ENCODE measurements at regions not wholly inside any gene's neighbourhood (a gene's known extent, or its start where the extent isn't known, plus 50 kb on each side); places are given as distances from the start of the nearest gene placed in this dataset.
A peak's percentile ranks its signal among the peaks of the same experiment; 100 is the strongest.

DNA sequence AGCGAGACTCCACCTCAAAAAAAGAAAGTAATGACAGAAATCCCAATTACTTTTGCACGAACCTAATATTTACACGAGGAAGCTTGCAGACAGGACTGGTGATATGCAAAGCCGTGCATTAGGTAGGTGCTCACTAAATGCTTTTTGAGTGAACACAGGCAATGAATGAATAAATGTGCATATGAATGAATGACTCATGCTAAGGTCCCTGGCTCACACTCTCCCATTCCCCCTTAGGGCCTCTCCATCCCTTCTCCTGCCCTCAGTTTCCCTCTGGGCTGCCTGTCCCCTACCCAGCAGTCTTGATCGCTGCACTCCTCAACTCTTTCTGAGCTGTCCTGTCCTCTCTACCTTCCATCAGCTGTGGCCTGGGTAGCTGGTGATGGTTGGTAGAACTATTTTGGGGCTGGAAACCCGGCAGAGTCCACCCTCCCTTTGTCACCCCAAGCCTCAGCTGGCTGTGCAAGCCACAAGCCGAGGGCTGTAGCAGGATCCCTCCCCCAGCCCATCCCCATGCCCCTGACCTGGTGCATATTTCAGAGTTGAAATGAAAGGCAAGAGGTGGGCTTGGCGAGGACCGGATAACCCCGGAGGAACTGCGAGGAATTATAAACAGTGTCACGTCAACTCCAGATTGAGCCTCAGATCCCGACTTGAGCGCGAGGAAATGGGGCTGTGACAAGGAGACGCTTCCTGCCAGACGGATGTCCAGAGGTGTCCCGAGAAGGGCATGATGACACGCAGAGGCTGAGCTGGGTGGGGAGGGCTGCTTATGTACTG is 191.7 kb upstream of the GSC start:
- intact Hi-C loops (cut with DNase I; ENCODE audit: low total_unique reads), result no loop called here
- whole genome bisulfite sequencing, 2 donors, result 55 to 85% methylated on average over 14 to 19 of the region's 19 CpGs
- no peak overlapping the region for H3K27ac ChIP-seq
- TF ChIP-seq, protein P1, sequence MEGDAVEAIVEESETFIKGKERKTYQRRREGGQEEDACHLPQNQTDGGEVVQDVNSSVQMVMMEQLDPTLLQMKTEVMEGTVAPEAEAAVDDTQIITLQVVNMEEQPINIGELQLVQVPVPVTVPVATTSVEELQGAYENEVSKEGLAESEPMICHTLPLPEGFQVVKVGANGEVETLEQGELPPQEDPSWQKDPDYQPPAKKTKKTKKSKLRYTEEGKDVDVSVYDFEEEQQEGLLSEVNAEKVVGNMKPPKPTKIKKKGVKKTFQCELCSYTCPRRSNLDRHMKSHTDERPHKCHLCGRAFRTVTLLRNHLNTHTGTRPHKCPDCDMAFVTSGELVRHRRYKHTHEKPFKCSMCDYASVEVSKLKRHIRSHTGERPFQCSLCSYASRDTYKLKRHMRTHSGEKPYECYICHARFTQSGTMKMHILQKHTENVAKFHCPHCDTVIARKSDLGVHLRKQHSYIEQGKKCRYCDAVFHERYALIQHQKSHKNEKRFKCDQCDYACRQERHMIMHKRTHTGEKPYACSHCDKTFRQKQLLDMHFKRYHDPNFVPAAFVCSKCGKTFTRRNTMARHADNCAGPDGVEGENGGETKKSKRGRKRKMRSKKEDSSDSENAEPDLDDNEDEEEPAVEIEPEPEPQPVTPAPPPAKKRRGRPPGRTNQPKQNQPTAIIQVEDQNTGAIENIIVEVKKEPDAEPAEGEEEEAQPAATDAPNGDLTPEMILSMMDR (IDR thresholded peaks at IDR 0.05), result no peak
- no peak for TF ChIP-seq POLR2A (IDR thresholded peaks at IDR 0.05)
- H3K9me3 ChIP-seq, result no peaks in the 10 kb centered on the region
- no peaks in the 10 kb centered on the region for H3K27me3 ChIP-seq
- H3K4me3 ChIP-seq, result no peak overlapping the region
- H3K4me1 ChIP-seq, result no peaks in the 10 kb centered on the region
- DNase-seq, result no peak
- no peaks in the 10 kb centered on the region for H3K36me3 ChIP-seq (ENCODE audit: low read depth, missing control alignments)

DNA sequence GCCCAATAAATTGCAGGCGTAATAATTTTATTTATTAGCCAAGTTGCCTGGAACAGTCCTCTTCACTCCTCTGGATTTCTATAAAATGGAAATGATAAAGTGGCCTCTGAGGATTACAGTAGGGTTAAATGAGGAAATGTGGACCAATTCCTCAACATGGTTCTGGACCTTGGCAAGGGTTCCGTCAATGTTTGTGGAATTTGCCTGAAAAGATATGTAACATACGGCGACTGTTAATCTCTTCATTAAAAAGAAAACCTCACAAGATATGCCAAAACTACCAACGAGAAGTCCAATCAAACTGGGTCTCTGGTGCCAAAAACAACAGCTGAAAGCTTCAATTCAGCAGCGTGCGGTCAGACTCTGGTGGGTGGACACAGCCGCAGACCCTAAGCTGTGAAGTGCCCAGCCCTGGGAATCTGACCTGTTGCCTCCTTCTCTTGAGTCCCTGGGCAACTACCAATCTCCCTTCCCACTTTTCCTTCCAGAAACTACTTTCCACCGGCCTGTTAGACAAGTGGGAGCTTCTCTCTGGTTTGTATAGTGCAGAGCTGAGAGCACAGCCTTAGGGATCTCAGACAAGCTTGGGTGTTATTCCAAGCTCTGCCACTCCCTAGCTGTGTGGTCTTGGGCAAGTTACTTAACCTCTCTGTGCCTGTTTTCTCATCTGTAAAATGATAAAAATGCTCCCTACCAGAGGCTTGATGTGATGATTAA is 190.5 kb upstream of the GSC start:
- Histone ChIP-seq H3K4me1 (no peaks in the 10 kb centered on the region), H3K9me3 (no peaks in the 10 kb centered on the region), H3K36me3 (ENCODE audit: low read depth, missing control alignments) (no peaks in the 10 kb centered on the region), H3K4me3 (no peak overlapping the region), H3K27ac (no peak overlapping the region), H3K27me3 (no peaks in the 10 kb centered on the region)
- intact Hi-C loops (cut with DNase I; ENCODE audit: low total_unique reads), result no loop called here
- WGBS, 2 donors, result 54 to 58% methylated on average over 9 of the region's 9 CpGs
- TF ChIP-seq POLR2A (IDR thresholded peaks at IDR 0.05), result no peak
- TF ChIP-seq, protein P1 (IDR thresholded peaks at IDR 0.05), result no peak
- DNase-seq, result no peak

DNA sequence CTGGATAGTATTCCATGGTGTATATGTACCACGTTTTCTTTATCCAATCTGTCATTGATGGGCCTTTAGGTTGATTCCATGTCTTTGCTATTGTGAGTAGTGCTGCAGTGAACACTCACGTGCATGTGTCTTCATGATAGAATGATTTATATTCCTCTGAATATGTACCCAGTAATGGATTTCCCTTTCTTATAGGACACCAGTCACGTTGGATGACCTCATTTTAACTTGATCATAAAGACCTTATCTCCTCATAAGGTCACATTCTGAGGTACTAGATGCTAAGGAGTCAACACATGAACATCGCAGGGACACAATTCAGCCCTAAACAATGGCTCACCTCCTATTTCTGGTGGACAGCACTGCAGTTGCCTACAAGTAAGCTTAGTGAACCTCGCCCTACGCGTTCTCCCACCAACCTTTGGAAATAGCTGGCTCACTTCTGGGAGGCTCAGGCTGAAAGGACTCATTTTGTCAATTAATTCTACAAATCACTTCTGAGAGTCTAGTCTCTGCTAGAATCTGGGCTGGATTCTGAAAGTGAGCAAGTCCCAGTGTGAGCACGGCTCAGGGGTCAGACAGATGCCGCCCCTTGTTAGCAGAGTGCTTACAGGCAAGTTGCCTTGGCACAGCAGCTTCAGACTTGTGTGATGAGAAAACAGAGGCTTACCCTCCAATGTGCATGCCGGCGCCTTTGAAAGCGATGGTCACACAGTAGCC is 183.8 kb upstream of the GSC start:
- intact Hi-C loops (cut with DNase I; ENCODE audit: low total_unique reads), result no loop called here
- Histone ChIP-seq H3K36me3 (ENCODE audit: low read depth, missing control alignments) (no peaks in the 10 kb centered on the region), H3K27me3 (no peaks in the 10 kb centered on the region), H3K4me1 (no peaks in the 10 kb centered on the region), H3K4me3 (no peak overlapping the region), H3K27ac (no peak overlapping the region), H3K9me3 (no peaks in the 10 kb centered on the region)
- DNase-seq, result no peak
- 88 to 89% methylated on average over 10 to 12 of the region's 12 CpGs for WGBS, 2 donors
- TF ChIP-seq, protein P1 (IDR thresholded peaks at IDR 0.05), result no peak
- no peak for TF ChIP-seq POLR2A (IDR thresholded peaks at IDR 0.05)

DNA sequence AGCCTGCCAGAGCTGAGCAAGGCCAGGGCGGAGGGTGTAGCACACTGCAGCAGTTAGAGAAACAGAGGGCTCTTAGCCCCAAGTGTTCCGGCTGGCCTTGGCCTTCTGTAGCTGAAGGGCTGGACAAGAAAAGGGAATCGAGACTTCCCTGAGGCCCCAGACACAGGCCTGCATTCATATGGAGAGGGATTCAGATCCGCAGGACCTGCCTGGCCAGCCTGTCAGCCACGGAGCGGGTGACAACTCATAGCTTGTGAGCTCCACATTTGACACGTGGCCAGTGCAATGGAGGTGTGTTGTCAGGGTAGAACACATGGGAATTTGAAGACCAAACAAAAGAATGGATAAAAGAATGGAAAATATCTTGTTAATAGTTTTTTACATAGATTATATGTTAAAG is 182.2 kb upstream of the GSC start:
- WGBS, 2 donors, result 68 to 70% methylated on average over 7 of the region's 7 CpGs
- DNase-seq, result peak; percentile 20
- Histone ChIP-seq H3K36me3 (ENCODE audit: low read depth, missing control alignments) (no peaks in the 10 kb centered on the region), H3K27ac (no peak overlapping the region), H3K4me1 (no peaks in the 10 kb centered on the region), H3K9me3 (no peaks in the 10 kb centered on the region), H3K4me3 (no peak overlapping the region), H3K27me3 (no peaks in the 10 kb centered on the region)
- intact Hi-C loops (cut with DNase I; ENCODE audit: low total_unique reads), result no loop called here
- no peak for TF ChIP-seq POLR2A (IDR thresholded peaks at IDR 0.05)

DNA sequence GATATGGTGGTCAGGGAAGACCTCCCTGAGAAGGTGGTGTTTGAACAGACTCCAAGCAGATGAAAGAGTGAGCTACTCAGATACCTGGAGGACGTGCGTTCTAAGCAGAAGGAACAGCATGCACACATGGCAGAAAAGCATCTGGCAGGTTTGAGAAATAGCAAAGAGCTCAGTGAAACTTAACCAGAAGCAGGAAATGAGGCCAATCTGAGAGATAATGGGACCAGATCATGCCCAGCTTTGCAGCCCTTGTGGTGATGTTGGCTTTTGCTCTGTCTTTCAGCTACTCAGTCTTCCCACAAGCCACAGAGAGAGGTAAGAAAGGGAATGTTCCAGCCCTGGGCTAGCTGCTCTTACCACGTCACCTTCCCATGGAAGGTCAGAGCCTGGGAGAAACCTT is 176.3 kb upstream of the GSC start:
- Histone ChIP-seq H3K27ac (no peak overlapping the region), H3K27me3 (no peaks in the 10 kb centered on the region), H3K4me3 (no peak overlapping the region), H3K9me3 (no peaks in the 10 kb centered on the region), H3K4me1 (no peaks in the 10 kb centered on the region), H3K36me3 (ENCODE audit: low read depth, missing control alignments) (no peaks in the 10 kb centered on the region)
- 74 to 81% methylated on average over 3 of the region's 3 CpGs for WGBS, 2 donors
- intact Hi-C loops (cut with DNase I; ENCODE audit: low total_unique reads), result no loop called here
- no peak for DNase-seq
- no peak for TF ChIP-seq POLR2A (IDR thresholded peaks at IDR 0.05)
- TF ChIP-seq, protein P1 (IDR thresholded peaks at IDR 0.05), result no peak
